ENCODE measurements at regions not wholly inside any gene's neighbourhood (a gene's known extent, or its start where the extent isn't known, plus 50 kb on each side); places are given as distances from the start of the nearest gene placed in this dataset.

DNA sequence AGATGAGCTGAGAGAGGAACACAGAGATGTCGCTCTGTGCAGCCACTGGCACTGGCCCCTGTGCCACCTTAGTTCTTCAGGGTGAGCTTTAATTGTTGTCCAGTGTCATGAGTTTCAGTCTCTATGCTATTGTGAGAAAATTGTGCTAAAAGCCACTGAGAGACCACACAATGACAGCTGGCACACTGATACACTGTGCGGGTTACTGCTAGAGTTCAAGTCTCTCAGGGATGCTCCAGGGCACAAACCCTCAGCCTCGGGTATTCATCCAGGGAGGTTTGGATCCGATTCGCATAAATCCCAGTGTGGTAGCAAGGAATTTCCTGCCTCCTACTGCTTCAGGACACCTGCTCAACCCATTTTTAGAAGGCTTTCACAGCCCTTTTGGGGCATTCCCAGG is 68.1 kb upstream of the EDNRB start:
- ATAC-seq (replicated peaks in 1 of 4) (no peak), DNase-seq (no peak)
- Mint-ChIP-seq H3K4me3 (no peak overlapping the region), H3K9me3 (no peaks in the 10 kb centered on the region), H3K27me3 (peaks cover 4 to 12% of the 10 kb centered on the region in 2 donors), H3K36me3 (no peaks in the 10 kb centered on the region), H3K27ac (no peak overlapping the region), H3K4me1 (no peaks in the 10 kb centered on the region)
- POLR2A ChIA-PET: no interaction called here
- H3K36me3 ChIP-seq (ENCODE audit: control insufficient read depth in 2 of 2, extremely low read depth in 1 of 2, insufficient read depth in 1 of 2, low read length in 1 of 2): no peaks in the 10 kb centered on the region
- WGBS (ENCODE audit: insufficient coverage): no CpG with 5 or more reads among the region's 5 CpGs
- no peaks in the 10 kb centered on the region for H3K9me3 ChIP-seq
- H3K27me3 ChIP-seq (replicated peaks in 1 of 2; ENCODE audit: control insufficient read depth in 2 of 2, extremely low read depth in 1 of 2, insufficient read depth in 2 of 2, low read length in 1 of 2): peaks cover 0 to 6% of the 10 kb centered on the region in 2 experiments
- H3K27ac ChIP-seq (ENCODE audit: low read length): no peak overlapping the region
- no peaks in the 10 kb centered on the region for H3K4me1 ChIP-seq (ENCODE audit: control insufficient read depth in 1 of 2, extremely low read depth in 1 of 2, insufficient read depth in 2 of 2, low read length in 2 of 2)
- no peak overlapping the region for H3K4me3 ChIP-seq (ENCODE audit: control insufficient read depth in 1 of 2, extremely low read depth in 1 of 2, low read length in 1 of 2)
- CTCF ChIA-PET: no interaction called here

DNA sequence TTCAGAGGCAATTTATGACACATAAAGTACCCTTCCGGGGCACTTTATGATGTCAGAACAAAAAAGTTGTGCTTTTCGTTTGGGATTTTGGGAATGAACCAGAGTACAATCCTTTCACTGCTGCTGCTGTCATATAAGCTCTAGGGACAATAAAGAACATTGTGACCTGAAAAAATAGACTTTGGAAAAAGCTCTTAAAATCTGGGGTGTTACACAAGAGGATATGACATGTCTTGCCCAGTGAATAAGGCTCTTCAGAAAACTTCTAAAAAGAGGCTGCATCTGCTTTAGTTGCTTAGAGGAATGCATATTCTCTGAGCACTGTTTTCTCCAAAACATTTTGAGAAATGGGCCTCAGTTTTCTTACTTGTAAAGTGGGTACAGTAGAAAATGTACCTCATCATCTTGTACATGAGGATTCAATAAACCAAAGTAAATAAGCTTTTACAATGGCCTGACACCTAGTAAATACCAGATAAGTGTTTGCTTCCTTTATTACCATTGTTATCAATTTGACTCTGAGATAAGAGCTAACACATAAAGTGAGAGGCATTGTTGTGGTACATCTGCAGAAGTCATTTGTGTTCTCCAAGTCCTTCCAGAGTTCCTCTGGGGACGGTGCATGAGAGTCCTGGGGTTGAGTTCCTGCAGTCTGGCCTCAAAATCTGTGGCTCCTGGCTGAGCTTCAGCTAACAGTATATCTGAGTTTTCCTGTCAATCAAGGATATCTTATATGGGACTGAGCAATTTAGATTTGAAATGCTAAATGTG is 67.4 kb upstream of the EDNRB start:
- POLR2A ChIA-PET: no interaction called here
- Mint-ChIP-seq H3K36me3 (no peaks in the 10 kb centered on the region), H3K9me3 (no peaks in the 10 kb centered on the region), H3K4me1 (no peaks in the 10 kb centered on the region), H3K27me3 (peaks cover 4 to 12% of the 10 kb centered on the region in 2 donors), H3K4me3 (no peak overlapping the region), H3K27ac (no peak overlapping the region)
- peaks cover 0 to 6% of the 10 kb centered on the region in 2 experiments for H3K27me3 ChIP-seq (replicated peaks in 1 of 2; ENCODE audit: control insufficient read depth in 2 of 2, extremely low read depth in 1 of 2, insufficient read depth in 2 of 2, low read length in 1 of 2)
- ATAC-seq (replicated peaks in 1 of 4): no peak
- no peak overlapping the region for H3K27ac ChIP-seq (ENCODE audit: low read length)
- CTCF ChIA-PET: no interaction called here
- no peaks in the 10 kb centered on the region for H3K9me3 ChIP-seq
- H3K4me3 ChIP-seq (ENCODE audit: control insufficient read depth in 1 of 2, extremely low read depth in 1 of 2, low read length in 1 of 2): no peak overlapping the region
- H3K36me3 ChIP-seq (ENCODE audit: control insufficient read depth in 2 of 2, extremely low read depth in 1 of 2, insufficient read depth in 1 of 2, low read length in 1 of 2): no peaks in the 10 kb centered on the region
- 80% methylated on average over 1 of the region's 3 CpGs for WGBS (ENCODE audit: insufficient coverage)
- H3K4me1 ChIP-seq (ENCODE audit: control insufficient read depth in 1 of 2, extremely low read depth in 1 of 2, insufficient read depth in 2 of 2, low read length in 2 of 2): no peaks in the 10 kb centered on the region
- DNase-seq: no peak

DNA sequence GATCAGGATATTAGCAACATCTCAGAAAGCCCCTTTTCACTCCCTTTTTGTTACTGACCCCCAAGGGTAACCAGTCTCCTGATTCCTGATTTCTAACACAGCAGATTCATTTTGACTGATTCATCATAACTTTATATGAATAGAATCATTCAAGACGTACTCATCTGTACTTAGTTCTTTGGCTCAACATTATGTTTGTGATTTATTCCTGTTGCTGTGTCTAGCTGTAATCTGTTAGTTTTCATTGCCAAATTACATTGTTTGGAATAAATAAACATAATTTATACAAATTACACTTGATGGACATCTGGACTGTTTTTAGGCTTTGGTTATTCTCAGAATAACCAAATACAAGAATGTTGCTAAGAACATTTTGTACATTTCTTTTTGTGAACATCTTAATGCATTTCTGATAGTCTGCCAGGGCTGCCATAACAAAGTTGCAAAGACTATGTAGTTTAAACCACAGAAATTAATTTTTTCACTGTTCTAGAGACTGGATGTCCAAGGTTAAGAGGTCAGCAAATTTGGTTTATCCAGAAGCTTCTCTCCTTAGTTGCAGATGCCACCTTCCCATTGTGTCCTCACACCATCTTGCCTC is 62.8 kb upstream of the EDNRB start:
- no peak overlapping the region for H3K27ac ChIP-seq (ENCODE audit: low read length)
- no peaks in the 10 kb centered on the region for H3K9me3 ChIP-seq
- WGBS (ENCODE audit: insufficient coverage): no CpG with 5 or more reads among the region's 1 CpG
- no peaks in the 10 kb centered on the region for H3K4me1 Mint-ChIP-seq
- no peak overlapping the region for H3K4me3 Mint-ChIP-seq
- no peak overlapping the region for H3K27ac Mint-ChIP-seq
- ChIA-PET POLR2A (no interaction called here), CTCF (no interaction called here)
- H3K36me3 Mint-ChIP-seq: no peaks in the 10 kb centered on the region
- no peak for ATAC-seq (replicated peaks in 1 of 4)
- no peaks in the 10 kb centered on the region for H3K9me3 Mint-ChIP-seq
- H3K4me1 ChIP-seq (ENCODE audit: control insufficient read depth in 1 of 2, extremely low read depth in 1 of 2, insufficient read depth in 2 of 2, low read length in 2 of 2): no peaks in the 10 kb centered on the region
- DNase-seq: no peak
- H3K27me3 ChIP-seq (replicated peaks in 1 of 2; ENCODE audit: control insufficient read depth in 2 of 2, extremely low read depth in 1 of 2, insufficient read depth in 2 of 2, low read length in 1 of 2): no peaks in the 10 kb centered on the region
- peaks cover 3 to 6% of the 10 kb centered on the region in 2 donors for H3K27me3 Mint-ChIP-seq
- no peaks in the 10 kb centered on the region for H3K36me3 ChIP-seq (ENCODE audit: control insufficient read depth in 2 of 2, extremely low read depth in 1 of 2, insufficient read depth in 1 of 2, low read length in 1 of 2)
- H3K4me3 ChIP-seq (ENCODE audit: control insufficient read depth in 1 of 2, extremely low read depth in 1 of 2, low read length in 1 of 2): no peak overlapping the region

DNA sequence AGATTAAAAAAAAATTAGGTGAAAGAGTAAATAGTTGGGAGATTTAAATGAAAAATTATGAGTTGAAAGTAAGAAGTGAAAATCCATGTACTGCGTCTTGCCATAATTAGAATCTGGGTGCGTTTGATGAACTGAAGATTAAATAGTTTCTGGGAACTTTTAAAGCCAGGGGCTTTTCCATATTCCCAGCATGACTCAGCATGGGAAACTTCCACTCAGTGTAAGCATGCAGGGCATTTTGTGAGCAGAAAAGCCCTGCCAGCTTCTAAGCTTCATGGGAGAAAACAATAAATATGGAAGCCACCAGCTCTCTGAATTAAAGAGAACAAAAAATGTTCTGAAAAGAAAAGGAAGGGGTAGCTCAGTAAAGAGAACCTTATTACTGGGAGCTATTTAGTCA is 62.0 kb upstream of the EDNRB start:
- H3K27me3 Mint-ChIP-seq: peaks cover 0 to 6% of the 10 kb centered on the region in 2 donors
- no peak for ATAC-seq (replicated peaks in 1 of 4)

DNA sequence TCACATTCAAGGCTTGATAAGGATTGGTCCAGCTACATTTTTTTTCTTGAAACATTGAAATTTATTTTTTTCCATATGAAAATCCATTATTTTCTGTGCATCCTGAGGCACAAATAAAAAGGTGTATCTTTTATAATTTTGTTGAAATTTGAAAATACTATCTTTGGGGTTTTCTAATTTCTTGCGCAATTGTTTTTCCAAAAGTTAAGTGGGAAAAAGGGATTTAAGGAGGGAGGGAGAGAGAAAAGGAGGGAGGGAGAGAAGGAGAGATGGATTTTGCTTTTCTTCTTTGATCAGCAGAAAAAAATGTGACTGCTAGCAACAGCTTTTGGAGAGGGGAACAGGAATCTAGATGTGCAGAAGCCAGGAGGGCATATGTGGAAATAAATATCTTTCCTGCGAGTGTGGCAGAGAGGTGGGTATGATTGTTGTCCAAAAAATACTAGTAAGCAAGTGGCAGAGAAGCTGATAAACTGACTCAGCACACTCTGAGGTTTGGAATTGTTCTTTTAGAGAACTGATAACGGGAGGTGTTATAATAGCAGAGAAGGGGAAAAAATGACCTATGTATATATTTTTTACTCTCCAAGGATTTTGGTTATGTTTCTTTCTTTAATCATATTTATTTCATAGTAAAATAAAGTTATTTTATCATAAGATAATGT is 61.2 kb upstream of the EDNRB start:
- Histone ChIP-seq H3K27me3 (replicated peaks in 1 of 2; ENCODE audit: control insufficient read depth in 2 of 2, extremely low read depth in 1 of 2, insufficient read depth in 2 of 2, low read length in 1 of 2) (no peaks in the 10 kb centered on the region), H3K9me3 (no peaks in the 10 kb centered on the region), H3K4me1 (ENCODE audit: control insufficient read depth in 1 of 2, extremely low read depth in 1 of 2, insufficient read depth in 2 of 2, low read length in 2 of 2) (no peaks in the 10 kb centered on the region), H3K36me3 (ENCODE audit: control insufficient read depth in 2 of 2, extremely low read depth in 1 of 2, insufficient read depth in 1 of 2, low read length in 1 of 2) (no peaks in the 10 kb centered on the region), H3K4me3 (ENCODE audit: control insufficient read depth in 1 of 2, extremely low read depth in 1 of 2, low read length in 1 of 2) (no peak overlapping the region), H3K27ac (ENCODE audit: low read length) (no peak overlapping the region)
- CTCF ChIA-PET: no interaction called here
- POLR2A ChIA-PET: no interaction called here
- 87% methylated on average over 2 of the region's 3 CpGs for WGBS (ENCODE audit: insufficient coverage)
- DNase-seq (no peak), ATAC-seq (replicated peaks in 1 of 4) (no peak)
- Mint-ChIP-seq H3K36me3 (no peaks in the 10 kb centered on the region), H3K27ac (no peak overlapping the region), H3K4me1 (no peaks in the 10 kb centered on the region), H3K9me3 (peaks cover 0 to under 1% (median 0%) of the 10 kb centered on the region in 3 donors), H3K4me3 (no peak overlapping the region), H3K27me3 (peaks cover 0 to 3% of the 10 kb centered on the region in 2 donors)

More for the DNA sequence above, 62.0 kb upstream of the EDNRB start:
- H3K9me3 Mint-ChIP-seq: no peaks in the 10 kb centered on the region
- no peaks in the 10 kb centered on the region for H3K36me3 ChIP-seq (ENCODE audit: control insufficient read depth in 2 of 2, extremely low read depth in 1 of 2, insufficient read depth in 1 of 2, low read length in 1 of 2)
- no peak overlapping the region for H3K4me3 Mint-ChIP-seq
- no peak overlapping the region for H3K4me3 ChIP-seq (ENCODE audit: control insufficient read depth in 1 of 2, extremely low read depth in 1 of 2, low read length in 1 of 2)
- H3K9me3 ChIP-seq: no peaks in the 10 kb centered on the region
- H3K4me1 Mint-ChIP-seq: no peaks in the 10 kb centered on the region
- no peak for DNase-seq
- WGBS (ENCODE audit: insufficient coverage): no CpG with 5 or more reads among the region's 2 CpGs
- H3K36me3 Mint-ChIP-seq: no peaks in the 10 kb centered on the region
- CTCF ChIA-PET: no interaction called here
- H3K27ac Mint-ChIP-seq: no peak overlapping the region
- H3K27me3 ChIP-seq (replicated peaks in 1 of 2; ENCODE audit: control insufficient read depth in 2 of 2, extremely low read depth in 1 of 2, insufficient read depth in 2 of 2, low read length in 1 of 2): no peaks in the 10 kb centered on the region
- no peak overlapping the region for H3K27ac ChIP-seq (ENCODE audit: low read length)
- POLR2A ChIA-PET: no interaction called here
- no peaks in the 10 kb centered on the region for H3K4me1 ChIP-seq (ENCODE audit: control insufficient read depth in 1 of 2, extremely low read depth in 1 of 2, insufficient read depth in 2 of 2, low read length in 2 of 2)

DNA sequence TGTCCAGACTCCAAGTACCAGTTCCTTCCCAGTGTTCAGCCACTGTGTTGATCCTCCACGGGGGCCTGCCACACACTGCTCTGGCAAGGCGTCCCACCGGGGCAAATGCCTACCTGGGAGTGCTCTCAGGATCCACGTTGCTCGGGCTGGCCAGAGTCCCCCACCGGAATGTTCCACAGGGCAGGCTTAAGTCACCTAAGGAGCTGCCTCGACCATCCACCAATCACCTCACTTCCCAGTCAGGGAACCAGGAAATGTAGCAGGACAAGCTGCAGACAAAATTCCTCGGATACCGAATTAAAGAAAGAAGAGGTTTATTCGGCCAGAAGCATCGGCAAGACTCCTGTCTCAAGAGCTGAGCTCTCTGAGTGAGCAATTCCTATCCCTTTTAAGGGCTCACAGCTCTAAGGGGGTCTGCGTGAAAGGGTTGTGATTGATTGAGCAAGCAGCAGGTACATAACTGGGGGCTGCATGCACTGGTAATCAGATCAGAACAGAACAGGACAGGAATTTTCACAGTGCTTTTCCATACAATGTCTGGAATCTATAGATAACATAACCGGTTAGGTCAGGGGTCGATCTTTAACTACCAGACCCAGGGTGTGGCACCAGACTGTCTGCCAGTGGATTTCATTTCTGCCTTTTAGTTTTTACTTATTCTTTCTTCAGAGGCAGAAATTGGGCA is 56.9 kb upstream of the EDNRB start:
- no peaks in the 10 kb centered on the region for H3K36me3 Mint-ChIP-seq
- no peak overlapping the region for H3K4me3 Mint-ChIP-seq
- CTCF ChIA-PET: no interaction called here
- H3K27me3 ChIP-seq (replicated peaks in 1 of 2; ENCODE audit: control insufficient read depth in 2 of 2, extremely low read depth in 1 of 2, insufficient read depth in 2 of 2, low read length in 1 of 2): no peaks in the 10 kb centered on the region
- H3K4me3 ChIP-seq (ENCODE audit: control insufficient read depth in 1 of 2, extremely low read depth in 1 of 2, low read length in 1 of 2): no peak overlapping the region
- peaks cover 0 to 5% (median 0%) of the 10 kb centered on the region in 3 donors for H3K9me3 Mint-ChIP-seq
- POLR2A ChIA-PET: no interaction called here
- no peak overlapping the region for H3K27ac Mint-ChIP-seq
- H3K27me3 Mint-ChIP-seq: no peaks in the 10 kb centered on the region
- H3K9me3 ChIP-seq: no peaks in the 10 kb centered on the region
- no peaks in the 10 kb centered on the region for H3K4me1 ChIP-seq (ENCODE audit: control insufficient read depth in 1 of 2, extremely low read depth in 1 of 2, insufficient read depth in 2 of 2, low read length in 2 of 2)
- no peaks in the 10 kb centered on the region for H3K4me1 Mint-ChIP-seq
- 89% methylated on average over 4 of the region's 14 CpGs for WGBS (ENCODE audit: insufficient coverage)
- no peaks in the 10 kb centered on the region for H3K36me3 ChIP-seq (ENCODE audit: control insufficient read depth in 2 of 2, extremely low read depth in 1 of 2, insufficient read depth in 1 of 2, low read length in 1 of 2)
- no peak overlapping the region for H3K27ac ChIP-seq (ENCODE audit: low read length)
- DNase-seq (no peak), ATAC-seq (replicated peaks in 1 of 4) (no peak)
